ENCODE measurements at regions not wholly inside any gene's neighbourhood (a gene's known extent, or its start where the extent isn't known, plus 50 kb on each side); places are given as distances from the start of the nearest gene placed in this dataset.
"Not testable (repeated sequence)": the region's sequence is repeated elsewhere in the genome, so short reads cannot be mapped to it uniquely, and the experiment has no call there.

DNA sequence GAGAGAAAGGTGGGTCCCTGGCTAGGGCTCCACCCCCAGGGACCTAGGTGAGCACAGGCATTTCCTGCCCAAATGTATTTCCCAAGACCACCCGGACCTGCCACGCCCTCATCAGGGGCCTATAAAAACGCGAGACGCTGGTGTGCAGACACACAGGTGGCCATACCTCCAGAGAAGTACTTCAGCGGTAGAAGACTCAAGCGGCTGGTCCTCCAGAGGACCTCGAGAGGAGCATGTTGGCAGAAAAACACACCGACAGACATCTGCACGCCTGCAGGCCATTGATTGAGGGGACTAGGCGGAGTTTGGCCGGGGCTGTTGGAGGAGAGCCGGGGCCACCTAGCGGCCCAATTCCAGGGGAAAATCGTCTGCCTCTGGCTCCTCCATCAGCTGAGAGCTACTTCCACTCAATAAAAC, 695.8 kb upstream of the MMS22L start:
- Histone ChIP-seq H3K4me3 (ENCODE audit: control extremely low read depth in 1 of 5, extremely low read depth in 1 of 5, insufficient read depth in 1 of 5, low read depth in 2 of 5, low read length in 4 of 5) (no peak overlapping the region), H3K27ac (ENCODE audit: low read length in 2 of 2) (no peak overlapping the region), H3K36me3 (replicated peaks in 1 of 2; ENCODE audit: control extremely low read depth in 1 of 2, control insufficient read depth in 1 of 2, extremely low read depth in 1 of 2, insufficient read depth in 2 of 2, low read length in 1 of 2) (no peaks in the 10 kb centered on the region), H3K27me3 (replicated peaks in 1 of 4; ENCODE audit: control extremely low read depth in 1 of 4, control insufficient read depth in 3 of 4, insufficient read depth in 4 of 4, low read length in 3 of 4) (no peaks in the 10 kb centered on the region), H3K9me3 (ENCODE audit: control extremely low read depth in 1 of 3, control insufficient read depth in 2 of 3, insufficient read depth in 1 of 3, low read length in 2 of 3) (peaks cover 0 to 3% (median 0%) of the 10 kb centered on the region in 3 donors), H3K9ac (ENCODE audit: low read length) (no peak overlapping the region), H3K4me1 (ENCODE audit: control insufficient read depth in 2 of 2, insufficient read depth in 2 of 2, low read length in 2 of 2) (no peaks in the 10 kb centered on the region), H4K20me1 (ENCODE audit: control insufficient read depth, insufficient read depth, low read length, poor library complexity, severe bottlenecking) (no peaks in the 10 kb centered on the region), H2AFZ (ENCODE audit: insufficient read depth, low read depth, low read length, poor library complexity, severe bottlenecking) (no peak overlapping the region), H3K4me2 (replicated peaks; ENCODE audit: low read depth, low read length, poor library complexity, severe bottlenecking) (no peak overlapping the region), H3K79me2 (ENCODE audit: control insufficient read depth, insufficient read depth, low read length) (no peaks in the 10 kb centered on the region)
- WGBS (ENCODE audit: insufficient coverage), result 88% methylated on average over 15 of the region's 15 CpGs
- H3K4me3 Mint-ChIP-seq, result no peak overlapping the region
- no peak overlapping the region for H3K27ac Mint-ChIP-seq
- intact Hi-C loops (cut with micrococcal nuclease), result no loop called here
- POLR2A ChIA-PET, result no interaction called here
- no peak for TF ChIP-seq EZH2 (IDR thresholded peaks at IDR 0.05; ENCODE audit: borderline replicate concordance, insufficient read depth, low read depth, low read length, poor library complexity, severe bottlenecking)
- TF ChIP-seq, protein P1, sequence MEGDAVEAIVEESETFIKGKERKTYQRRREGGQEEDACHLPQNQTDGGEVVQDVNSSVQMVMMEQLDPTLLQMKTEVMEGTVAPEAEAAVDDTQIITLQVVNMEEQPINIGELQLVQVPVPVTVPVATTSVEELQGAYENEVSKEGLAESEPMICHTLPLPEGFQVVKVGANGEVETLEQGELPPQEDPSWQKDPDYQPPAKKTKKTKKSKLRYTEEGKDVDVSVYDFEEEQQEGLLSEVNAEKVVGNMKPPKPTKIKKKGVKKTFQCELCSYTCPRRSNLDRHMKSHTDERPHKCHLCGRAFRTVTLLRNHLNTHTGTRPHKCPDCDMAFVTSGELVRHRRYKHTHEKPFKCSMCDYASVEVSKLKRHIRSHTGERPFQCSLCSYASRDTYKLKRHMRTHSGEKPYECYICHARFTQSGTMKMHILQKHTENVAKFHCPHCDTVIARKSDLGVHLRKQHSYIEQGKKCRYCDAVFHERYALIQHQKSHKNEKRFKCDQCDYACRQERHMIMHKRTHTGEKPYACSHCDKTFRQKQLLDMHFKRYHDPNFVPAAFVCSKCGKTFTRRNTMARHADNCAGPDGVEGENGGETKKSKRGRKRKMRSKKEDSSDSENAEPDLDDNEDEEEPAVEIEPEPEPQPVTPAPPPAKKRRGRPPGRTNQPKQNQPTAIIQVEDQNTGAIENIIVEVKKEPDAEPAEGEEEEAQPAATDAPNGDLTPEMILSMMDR (IDR thresholded peaks at IDR 0.05), result no peak
- DNase-seq (no peak), ATAC-seq (ENCODE audit: low read depth) (no peak)
- CTCF ChIA-PET, result no interaction called here
- H3K9me3 Mint-ChIP-seq (ENCODE audit: insufficient read depth), result no peaks in the 10 kb centered on the region
- H3K4me1 Mint-ChIP-seq, result no peaks in the 10 kb centered on the region
- no peaks in the 10 kb centered on the region for H3K27me3 Mint-ChIP-seq

- WGBS (ENCODE audit: insufficient coverage), result 91% methylated on average over 10 of the region's 16 CpGs
- H3K4me3 Mint-ChIP-seq; H3K27ac Mint-ChIP-seq; H3K4me1 Mint-ChIP-seq; POLR2A ChIA-PET; H3K4me3 ChIP-seq (ENCODE audit: control extremely low read depth in 1 of 5, extremely low read depth in 1 of 5, insufficient read depth in 1 of 5, low read depth in 2 of 5, low read length in 4 of 5); DNase-seq; CTCF ChIA-PET; H2AFZ ChIP-seq (ENCODE audit: insufficient read depth, low read depth, low read length, poor library complexity, severe bottlenecking); H3K36me3 ChIP-seq (replicated peaks in 1 of 2; ENCODE audit: control extremely low read depth in 1 of 2, control insufficient read depth in 1 of 2, extremely low read depth in 1 of 2, insufficient read depth in 2 of 2, low read length in 1 of 2); ATAC-seq (ENCODE audit: low read depth); H4K20me1 ChIP-seq (ENCODE audit: control insufficient read depth, insufficient read depth, low read length, poor library complexity, severe bottlenecking); intact Hi-C loops (cut with micrococcal nuclease); H3K9me3 Mint-ChIP-seq (ENCODE audit: insufficient read depth); H3K27me3 ChIP-seq (replicated peaks in 1 of 4; ENCODE audit: control extremely low read depth in 1 of 4, control insufficient read depth in 3 of 4, insufficient read depth in 4 of 4, low read length in 3 of 4); H3K27me3 Mint-ChIP-seq; H3K9me3 ChIP-seq (ENCODE audit: control extremely low read depth in 1 of 3, control insufficient read depth in 2 of 3, insufficient read depth in 1 of 3, low read length in 2 of 3); H3K79me2 ChIP-seq (ENCODE audit: control insufficient read depth, insufficient read depth, low read length); H3K27ac ChIP-seq (ENCODE audit: low read length in 2 of 2); H3K4me2 ChIP-seq (replicated peaks; ENCODE audit: low read depth, low read length, poor library complexity, severe bottlenecking); H3K9ac ChIP-seq (ENCODE audit: low read length); H3K4me1 ChIP-seq (ENCODE audit: control insufficient read depth in 2 of 2, insufficient read depth in 2 of 2, low read length in 2 of 2): not testable (repeated sequence)
Measured at GRCh38 chr6:97979285-97979684, 696.3 kb upstream of the MMS22L start.

All from B cell (primary cell).